Astrocyte of the spinal cord (primary cell): ENCODE measurements at regions not wholly inside any gene's neighbourhood (a gene's known extent, or its start where the extent isn't known, plus 50 kb on each side); places are given as distances from the start of the nearest gene placed in this dataset.
A peak's percentile ranks its signal among the peaks of the same experiment; 100 is the strongest.

Experiments
- DNase-seq: peaks from one replicate; pipeline ENCODE4 v3.0.0; 2011; ENCODE audit warnings: low read depth, low spot score
- H3K4me3 ChIP-seq: 2 replicates; pipeline ENCODE4 v1.5.1; 2011; ENCODE audit warnings: low read depth, mild to moderate bottlenecking, low read length, moderate library complexity
- in situ Hi-C: cut with HindIII; loops from 2 replicates; pipeline ENCODE4 v1.10.0; 2017; ENCODE audit warnings: low sequenced_read_pairs
- TF ChIP-seq, protein P1 (sequence below): IDR thresholded peaks from 2 replicates; pipeline ENCODE4 v1.5.1; 2012; ENCODE audit warnings: low read depth, mild to moderate bottlenecking, low read length, inconsistent platforms

- H3K4me3 ChIP-seq: no peak overlapping the region
- no peak for DNase-seq
- TF ChIP-seq, protein P1, sequence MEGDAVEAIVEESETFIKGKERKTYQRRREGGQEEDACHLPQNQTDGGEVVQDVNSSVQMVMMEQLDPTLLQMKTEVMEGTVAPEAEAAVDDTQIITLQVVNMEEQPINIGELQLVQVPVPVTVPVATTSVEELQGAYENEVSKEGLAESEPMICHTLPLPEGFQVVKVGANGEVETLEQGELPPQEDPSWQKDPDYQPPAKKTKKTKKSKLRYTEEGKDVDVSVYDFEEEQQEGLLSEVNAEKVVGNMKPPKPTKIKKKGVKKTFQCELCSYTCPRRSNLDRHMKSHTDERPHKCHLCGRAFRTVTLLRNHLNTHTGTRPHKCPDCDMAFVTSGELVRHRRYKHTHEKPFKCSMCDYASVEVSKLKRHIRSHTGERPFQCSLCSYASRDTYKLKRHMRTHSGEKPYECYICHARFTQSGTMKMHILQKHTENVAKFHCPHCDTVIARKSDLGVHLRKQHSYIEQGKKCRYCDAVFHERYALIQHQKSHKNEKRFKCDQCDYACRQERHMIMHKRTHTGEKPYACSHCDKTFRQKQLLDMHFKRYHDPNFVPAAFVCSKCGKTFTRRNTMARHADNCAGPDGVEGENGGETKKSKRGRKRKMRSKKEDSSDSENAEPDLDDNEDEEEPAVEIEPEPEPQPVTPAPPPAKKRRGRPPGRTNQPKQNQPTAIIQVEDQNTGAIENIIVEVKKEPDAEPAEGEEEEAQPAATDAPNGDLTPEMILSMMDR: no peak
- in situ Hi-C loops: no loop called here
Observed at GRCh38 chr1:182200025-182200812, 138.7 kb upstream of the ZNF648 start.

DNA sequence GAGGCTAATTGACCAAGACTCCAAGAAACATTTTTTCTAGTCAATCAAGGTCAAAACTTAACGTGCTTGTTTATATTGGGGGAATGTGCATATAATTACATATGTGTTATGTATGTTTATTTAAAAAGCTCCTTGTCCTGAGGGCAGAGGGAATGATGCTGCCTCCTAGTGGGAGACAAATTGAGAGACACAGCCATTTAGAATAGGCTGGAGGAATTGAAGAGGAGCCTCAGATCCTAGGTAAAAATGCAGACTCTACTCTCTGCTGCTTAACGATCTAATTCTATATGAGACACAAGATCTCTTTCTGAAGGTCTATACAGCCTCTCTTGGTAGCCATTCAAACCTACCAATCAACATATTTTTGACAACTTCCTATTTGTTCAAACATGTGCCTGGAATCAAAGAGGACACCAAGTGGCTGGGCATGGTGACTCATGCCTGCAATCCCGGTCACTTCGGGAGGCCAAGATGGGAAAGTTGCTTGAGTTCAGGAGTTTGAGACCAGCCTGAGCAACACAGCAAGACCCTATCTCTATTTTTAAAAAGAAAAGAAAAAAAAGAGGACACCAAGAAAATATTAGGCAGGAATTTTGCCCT, 136.6 kb upstream of the ZNF648 start:
- no peak overlapping the region for H3K4me3 ChIP-seq
- no peak for DNase-seq
- in situ Hi-C loops: no loop called here
- TF ChIP-seq, protein P1: peak; percentile 26

DNA sequence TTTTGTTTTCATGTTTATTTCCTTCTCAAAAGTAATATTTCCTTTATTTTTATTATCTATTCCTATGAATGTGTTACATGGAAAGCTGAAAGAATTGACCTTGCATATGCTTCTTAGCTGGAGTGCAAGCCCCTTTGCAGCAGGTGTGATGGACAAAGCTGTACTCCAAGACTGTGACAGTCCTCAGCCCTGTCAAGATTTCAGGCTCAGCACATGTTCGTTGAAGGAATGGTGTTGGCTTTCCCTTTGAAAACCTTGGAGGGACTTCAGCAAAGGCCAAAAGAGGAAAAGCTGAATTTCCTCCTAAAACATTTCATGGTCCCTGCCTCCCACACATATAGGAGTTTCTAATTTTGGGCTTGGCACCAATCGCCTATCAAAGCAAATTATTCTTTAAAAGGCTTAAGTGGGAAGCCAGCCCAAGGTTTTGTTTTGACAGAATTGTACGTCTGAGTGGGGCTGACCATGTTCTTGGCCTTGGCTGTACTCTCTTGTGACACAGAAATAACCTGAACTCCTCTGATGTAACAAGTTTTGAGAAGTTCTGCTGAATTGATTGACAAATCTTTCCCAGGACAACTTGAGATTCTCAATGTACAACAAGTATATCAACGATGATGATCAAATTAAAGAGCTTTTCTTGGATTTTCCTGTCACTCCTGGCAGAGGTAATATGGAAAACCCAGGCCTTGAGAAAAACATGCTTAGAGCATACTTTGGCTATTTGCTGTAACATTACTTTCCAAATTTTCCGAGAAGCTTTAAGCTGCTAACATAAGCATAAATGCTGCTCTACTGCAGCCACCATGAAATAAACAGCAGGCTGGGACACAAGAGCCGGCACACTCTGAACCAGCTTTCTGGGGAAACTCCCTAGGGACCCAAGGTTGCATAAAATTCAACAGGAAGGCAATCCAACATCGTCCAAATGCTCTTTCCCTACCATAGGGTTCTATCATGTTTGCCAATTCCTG, 135.7 kb upstream of the ZNF648 start:
- in situ Hi-C loops: no loop called here
- no peak overlapping the region for H3K4me3 ChIP-seq
- TF ChIP-seq, protein P1: no peak
- DNase-seq: no peak

DNA sequence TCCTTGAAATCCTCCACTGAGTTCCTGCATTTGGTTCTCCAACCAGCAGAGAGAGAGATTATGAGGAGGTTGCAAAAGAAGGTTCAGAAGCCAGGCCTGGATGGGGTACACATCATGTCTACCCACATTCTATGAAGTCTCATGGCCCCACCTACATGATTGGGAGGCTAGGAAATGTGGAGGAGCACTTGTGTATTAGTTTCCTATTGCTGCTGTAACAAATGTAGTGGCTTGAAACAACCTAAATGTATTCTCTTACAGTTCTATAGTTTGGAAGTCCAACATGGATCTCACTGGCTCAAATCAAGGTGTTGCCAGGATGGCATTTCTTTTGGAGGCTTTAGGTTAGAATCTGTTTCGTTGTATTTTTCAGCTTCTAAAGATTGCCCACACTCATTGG, 134.2 kb upstream of the ZNF648 start:
- TF ChIP-seq, protein P1: no peak
- no peak overlapping the region for H3K4me3 ChIP-seq
- DNase-seq: no peak
- in situ Hi-C loops: no loop called here

DNA sequence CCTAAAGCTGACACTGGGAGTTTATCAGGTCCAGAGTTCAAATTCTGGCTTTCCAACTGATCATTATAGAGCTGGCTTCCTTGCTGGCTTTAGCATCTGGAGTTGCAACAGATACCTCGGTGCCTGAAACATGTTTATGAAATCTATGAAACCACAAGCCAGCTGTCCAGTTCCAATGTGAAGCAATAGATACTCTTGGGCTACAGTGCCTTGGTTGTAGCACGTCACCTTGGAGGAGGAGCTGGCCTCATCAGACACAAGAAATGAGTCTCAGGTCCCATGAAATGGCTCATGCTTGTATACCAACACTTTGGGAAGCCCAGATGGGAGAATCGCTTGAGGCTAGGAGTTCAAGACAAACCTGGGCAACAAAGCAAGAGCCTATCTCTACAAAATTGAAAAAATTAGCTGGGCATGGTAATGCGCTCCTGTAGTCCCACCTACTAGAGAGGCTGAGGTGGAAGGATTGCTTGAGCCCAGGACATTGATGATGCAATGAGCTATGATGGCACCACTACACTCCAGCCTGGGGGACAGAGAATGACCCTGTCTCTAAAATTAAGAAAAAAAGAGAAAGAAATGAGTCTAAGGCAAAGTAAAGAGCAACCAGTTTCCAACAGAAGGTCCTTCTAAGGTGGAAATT, 132.5 kb upstream of the ZNF648 start:
- DNase-seq: peak; percentile 11
- no peak overlapping the region for H3K4me3 ChIP-seq
- in situ Hi-C loops: no loop called here
- TF ChIP-seq, protein P1: no peak

DNA sequence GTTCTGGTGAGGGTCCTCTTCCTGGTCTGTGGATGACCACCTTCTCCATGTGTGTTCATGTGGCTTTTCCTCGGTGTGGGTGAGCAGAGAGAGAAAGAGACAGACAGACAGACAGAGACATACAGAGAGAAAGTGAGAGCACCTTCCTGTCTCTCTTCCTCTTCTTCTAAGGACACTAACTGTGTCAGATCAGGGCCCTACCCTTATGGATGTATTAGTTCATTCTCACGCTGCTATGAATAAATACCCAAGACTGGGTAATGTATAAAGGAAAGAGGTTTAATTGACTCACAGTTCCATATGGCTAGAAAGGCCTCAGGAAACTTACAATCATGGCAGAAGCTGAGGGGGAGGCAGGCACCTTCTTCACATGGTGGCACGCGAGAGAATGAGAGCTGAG, 131.5 kb upstream of the ZNF648 start:
- TF ChIP-seq, protein P1: no peak
- no peak for DNase-seq
- H3K4me3 ChIP-seq: no peak overlapping the region
- in situ Hi-C loops: no loop called here
